Uterus (tissue), 2 donors: ENCODE measurements at regions not wholly inside any gene's neighbourhood (a gene's known extent, or its start where the extent isn't known, plus 50 kb on each side); places are given as distances from the start of the nearest gene placed in this dataset.

Source experiments
- CTCF ChIP-seq, 4 experiments: fragments of 200-600 bp in 2 of 4; fragments of 450-650 bp in 2 of 4; sonication (generic) in 2 of 4; IDR thresholded peaks; one replicate each; pipeline ENCODE4 v1.5.1; 2016 to 2019; ENCODE audit warnings: antibody characterized with exemption in 4 of 4, mild to moderate bottlenecking in 2 of 4, moderate library complexity in 1 of 4
- POLR2A ChIP-seq, 2 donors: fragments of 450-650 bp; IDR thresholded peaks; one replicate each; pipeline ENCODE4 v1.6.1; 2016; ENCODE audit warnings: antibody characterized with exemption in 2 of 2, mild to moderate bottlenecking in 1 of 2, moderate library complexity in 1 of 2

- TF ChIP-seq CTCF (IDR thresholded peaks at IDR 0.05) (no peak), POLR2A (IDR thresholded peaks at IDR 0.05) (no peak)
Measured at GRCh38 chr10:117686606-117687005, 144.1 kb downstream of the EMX2 start.
